ENCODE measurements at regions not wholly inside any gene's neighbourhood (a gene's known extent, or its start where the extent isn't known, plus 50 kb on each side); places are given as distances from the start of the nearest gene placed in this dataset.

- DNase-seq = no peak
These were observed 106.5 kb upstream of the SLC4A7 start for GRCh38 chr3:27590437-27591298.

GRCh38 chr3:27589795-27590194 lies 105.6 kb upstream of the SLC4A7 start:
- no peak for DNase-seq

GRCh38 chr3:27585429-27585828 lies 101.2 kb upstream of the SLC4A7 start:
- DNase-seq = no peak

GRCh38 chr3:27584874-27585273 lies 100.7 kb upstream of the SLC4A7 start:
- DNase-seq = no peak

- no peak for DNase-seq
These were observed 97.7 kb upstream of the SLC4A7 start for GRCh38 chr3:27581852-27582251.

- DNase-seq = no peak
These were observed 93.8 kb upstream of the SLC4A7 start for GRCh38 chr3:27578032-27578431.

GRCh38 chr3:27577504-27577903 lies 93.3 kb upstream of the SLC4A7 start:
- DNase-seq = no peak

- DNase-seq = no peak
These were observed 92.0 kb upstream of the SLC4A7 start for GRCh38 chr3:27576171-27576570.

GRCh38 chr3:27575499-27575898 lies 91.3 kb upstream of the SLC4A7 start:
- DNase-seq = no peak

GRCh38 chr3:27574438-27574795 lies 90.2 kb upstream of the SLC4A7 start:
- no peak for DNase-seq

- DNase-seq = no peak
These were observed 89.7 kb upstream of the SLC4A7 start for GRCh38 chr3:27573780-27574437.

- DNase-seq = no peak
These were observed 89.0 kb upstream of the SLC4A7 start for GRCh38 chr3:27573138-27573537.

GRCh38 chr3:27571345-27571744 lies 87.2 kb upstream of the SLC4A7 start:
- no peak for DNase-seq

- no peak for DNase-seq
These were observed 86.4 kb upstream of the SLC4A7 start for GRCh38 chr3:27570421-27571106.

GRCh38 chr3:27568393-27568792 lies 84.2 kb upstream of the SLC4A7 start:
- DNase-seq = no peak

- DNase-seq = no peak
These were observed 83.1 kb upstream of the SLC4A7 start for GRCh38 chr3:27567251-27567650.

- no peak for DNase-seq
These were observed 81.1 kb upstream of the SLC4A7 start for GRCh38 chr3:27565201-27565852.

GRCh38 chr3:27561576-27561975 lies 77.4 kb upstream of the SLC4A7 start:
- no peak for DNase-seq

GRCh38 chr3:27560484-27561056 lies 76.4 kb upstream of the SLC4A7 start:
- no peak for DNase-seq

- DNase-seq = no peak
These were observed 75.7 kb upstream of the SLC4A7 start for GRCh38 chr3:27559835-27560234.

GRCh38 chr3:27559381-27559780 lies 75.2 kb upstream of the SLC4A7 start:
- DNase-seq = no peak

- DNase-seq = no peak
These were observed 73.2 kb upstream of the SLC4A7 start for GRCh38 chr3:27557411-27557810.

GRCh38 chr3:27556887-27557286 lies 72.7 kb upstream of the SLC4A7 start:
- DNase-seq = no peak

Measured in NCI-H1930 (cell line).